ENCODE measurements at regions not wholly inside any gene's neighbourhood (a gene's known extent, or its start where the extent isn't known, plus 50 kb on each side); places are given as distances from the start of the nearest gene placed in this dataset.
"Not testable (repeated sequence)": the region's sequence is repeated elsewhere in the genome, so short reads cannot be mapped to it uniquely, and the experiment has no call there.

DNA sequence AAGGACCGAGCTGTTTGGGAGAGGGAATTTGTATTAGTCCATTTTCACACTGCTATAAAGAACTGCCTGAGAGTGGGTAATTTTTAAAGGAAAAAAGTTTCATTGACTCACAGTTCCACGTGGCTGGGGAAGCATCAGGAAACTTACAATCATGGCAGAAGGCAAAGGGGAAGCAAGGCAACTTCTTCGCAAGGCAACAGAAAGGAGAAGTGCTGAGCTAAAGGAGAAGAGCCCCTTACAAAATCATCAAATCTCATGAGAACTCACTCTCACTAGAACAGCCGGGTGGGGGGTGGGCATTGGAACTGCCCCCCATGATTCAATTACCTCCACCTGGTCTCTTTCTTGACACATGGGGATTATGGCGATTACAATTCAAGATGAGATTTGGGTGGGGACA, 121.8 kb upstream of the SLC13A1 start:
- DNase-seq = not testable (repeated sequence)

DNA sequence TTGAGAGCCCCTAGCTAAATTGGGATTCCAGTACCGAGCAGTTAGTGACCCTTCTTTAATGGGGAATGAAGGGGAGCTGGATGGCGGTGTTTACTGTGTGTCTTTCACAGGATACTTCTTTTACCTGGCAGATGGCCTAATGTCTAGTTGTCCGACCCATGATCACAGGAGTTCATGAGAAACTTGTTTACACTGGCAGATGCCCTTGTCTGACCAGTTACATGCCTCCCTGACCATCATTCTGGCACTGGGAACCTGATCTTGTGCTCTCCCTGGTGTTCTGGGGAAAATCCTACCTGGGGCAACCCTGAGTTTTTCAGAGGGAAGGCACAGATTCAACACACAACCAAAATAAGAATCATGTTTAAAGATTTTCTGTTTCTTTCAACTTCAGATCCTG, 120.1 kb upstream of the SLC13A1 start:
- DNase-seq = no peak

GRCh38 chr7:123314886-123315285, 115.1 kb upstream of the SLC13A1 start:
- DNase-seq = no peak

DNA sequence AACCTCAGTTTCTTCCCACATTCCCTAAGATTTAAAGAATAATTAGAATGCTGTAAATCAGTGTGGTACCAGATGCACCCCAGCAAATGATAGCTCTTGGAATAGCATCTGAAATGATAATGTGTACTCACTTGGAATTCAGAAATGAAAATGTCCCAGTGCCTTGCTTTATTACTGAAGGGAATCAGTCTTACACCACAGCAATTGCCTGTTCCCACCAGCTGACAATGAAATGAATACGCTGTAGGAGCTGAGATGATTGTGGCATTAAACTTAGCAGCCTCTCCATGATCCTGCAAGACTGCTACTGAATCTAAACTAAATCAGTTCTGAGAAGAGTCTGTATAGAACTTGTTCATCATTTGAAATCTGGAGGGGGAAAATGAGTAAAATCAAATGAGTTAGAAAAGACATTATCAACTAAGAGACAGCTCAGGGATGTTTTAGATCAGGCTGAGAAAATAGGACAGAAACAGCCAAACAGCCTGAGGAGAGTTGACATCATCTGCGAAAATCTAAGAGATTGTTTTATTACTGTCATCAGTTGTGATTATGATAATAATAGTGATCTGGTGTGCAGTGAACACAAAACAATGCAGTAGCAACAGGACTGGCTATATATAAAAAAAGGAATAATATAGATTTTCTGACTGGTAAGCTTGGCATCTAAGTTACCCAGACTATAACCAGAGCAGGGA, 108.6 kb upstream of the SLC13A1 start:
- no peak for DNase-seq

DNA sequence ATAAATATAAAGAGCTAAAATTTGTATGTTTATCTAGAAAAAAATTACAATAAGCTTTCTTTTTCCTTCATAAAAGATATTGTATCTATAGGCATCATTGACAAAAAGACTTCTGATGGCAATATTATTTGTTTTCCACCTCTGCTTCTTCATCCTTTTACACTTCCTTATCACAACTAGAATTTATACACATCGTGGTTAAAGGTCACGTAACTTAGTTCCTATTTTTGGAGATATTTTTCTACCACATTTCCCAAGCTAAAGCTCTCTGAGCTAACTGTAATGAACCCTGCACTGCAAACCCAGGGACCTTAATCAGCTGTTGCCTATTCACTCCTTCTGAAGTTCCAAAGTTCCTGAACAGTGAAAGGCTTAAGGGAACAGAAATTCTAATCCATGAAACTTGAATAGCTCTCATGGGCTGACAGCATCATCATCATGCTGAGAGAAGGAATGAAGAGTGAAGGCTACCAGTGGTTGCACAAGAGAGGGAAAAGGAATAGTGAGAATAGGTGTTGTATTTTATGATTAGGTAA, 106.1 kb upstream of the SLC13A1 start:
- DNase-seq = no peak

DNA sequence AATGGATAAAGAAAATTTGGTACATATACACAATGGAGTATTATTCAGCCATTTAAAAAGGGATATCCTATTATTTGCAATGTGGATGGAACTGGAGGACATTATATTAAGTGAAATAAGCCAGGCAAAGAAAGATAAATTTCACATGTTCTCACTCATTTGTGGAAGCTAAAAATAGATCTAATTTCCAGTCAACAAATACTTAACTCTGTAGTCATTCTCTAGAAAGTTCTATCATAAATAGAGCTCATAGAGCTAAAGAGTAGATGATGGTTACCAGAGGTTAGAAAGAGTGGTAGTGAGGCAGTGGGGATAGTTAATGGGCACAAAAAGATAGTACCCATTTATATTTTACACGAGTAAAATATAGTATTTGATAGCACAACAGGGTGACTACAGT, 104.2 kb upstream of the SLC13A1 start:
- no peak for DNase-seq

DNA sequence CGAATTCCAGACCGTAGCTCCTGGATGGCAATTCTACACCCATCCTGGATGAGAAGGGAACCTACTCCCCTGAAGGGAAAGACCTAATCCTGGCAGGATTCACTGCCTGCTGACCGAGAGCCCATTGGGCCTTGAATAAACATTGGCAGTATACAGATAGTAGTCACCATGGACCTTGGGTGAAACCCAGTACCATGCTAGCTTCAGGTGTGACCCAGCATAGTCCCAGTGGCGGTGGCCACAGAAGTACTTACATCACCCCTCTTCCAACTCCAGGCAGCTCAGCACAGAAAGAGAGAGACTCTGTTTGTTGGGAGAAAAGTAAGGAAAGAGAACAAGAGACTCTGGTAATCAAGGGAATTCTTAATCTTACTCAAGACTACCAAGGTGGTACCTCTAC, 97.2 kb upstream of the SLC13A1 start:
- DNase-seq = no peak

DNA sequence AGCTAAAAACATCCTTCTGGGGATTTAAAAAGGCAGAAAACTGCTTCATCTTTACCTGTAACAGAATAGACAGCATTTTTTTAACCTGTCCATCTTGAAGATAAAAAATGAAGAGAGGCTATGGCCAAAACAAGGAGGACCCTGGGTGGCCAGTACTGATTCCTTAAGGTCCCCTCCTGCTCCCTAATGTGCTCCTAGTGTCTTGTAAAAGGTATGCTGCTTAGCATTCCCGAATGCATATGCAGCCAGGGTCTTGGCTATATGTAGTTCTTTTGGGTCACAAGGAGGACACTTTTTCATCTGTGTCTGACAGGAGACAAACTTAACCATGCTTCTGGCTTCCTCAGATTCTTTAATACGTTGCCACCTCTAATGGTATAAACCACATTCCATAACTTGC, 93.9 kb upstream of the SLC13A1 start:
- DNase-seq = no peak

DNA sequence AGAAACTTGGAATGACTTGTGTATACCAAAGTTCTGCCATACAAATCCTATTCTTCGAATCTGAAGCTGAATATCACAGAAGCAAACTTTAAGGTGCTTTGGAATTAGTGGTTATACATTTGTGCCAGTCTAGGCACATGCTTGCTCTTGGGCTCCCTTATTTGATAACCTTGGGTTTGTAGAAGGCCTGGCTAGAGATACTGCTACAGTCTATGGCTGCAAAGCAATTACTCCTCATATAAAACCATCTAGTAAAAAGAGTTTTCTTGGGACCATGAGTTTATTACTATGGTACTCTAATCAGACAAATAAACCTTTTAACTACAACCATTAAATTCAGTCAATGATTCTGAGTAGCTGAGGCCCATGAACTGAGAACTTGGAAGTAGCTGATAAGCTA, 92.5 kb upstream of the SLC13A1 start:
- DNase-seq = no peak

DNA sequence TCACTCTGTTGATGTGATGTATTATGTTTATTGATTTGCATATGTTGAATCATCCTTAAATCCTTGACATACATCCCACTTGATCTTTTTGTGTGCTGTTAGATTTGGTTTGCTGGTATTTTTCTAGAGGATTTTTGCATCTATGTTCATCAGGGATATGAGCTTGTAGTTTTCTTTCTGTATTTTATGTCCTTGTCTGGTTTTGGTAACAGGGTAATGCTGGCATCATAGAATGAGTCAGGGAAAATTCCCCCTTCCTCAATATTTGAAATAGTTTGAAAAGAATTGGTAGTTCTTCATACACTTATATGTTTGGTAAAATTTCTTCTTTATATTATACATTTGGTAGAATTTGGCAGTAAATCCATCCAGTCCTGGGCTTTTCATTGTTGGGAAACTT, 89.4 kb upstream of the SLC13A1 start:
- DNase-seq = no peak

DNA sequence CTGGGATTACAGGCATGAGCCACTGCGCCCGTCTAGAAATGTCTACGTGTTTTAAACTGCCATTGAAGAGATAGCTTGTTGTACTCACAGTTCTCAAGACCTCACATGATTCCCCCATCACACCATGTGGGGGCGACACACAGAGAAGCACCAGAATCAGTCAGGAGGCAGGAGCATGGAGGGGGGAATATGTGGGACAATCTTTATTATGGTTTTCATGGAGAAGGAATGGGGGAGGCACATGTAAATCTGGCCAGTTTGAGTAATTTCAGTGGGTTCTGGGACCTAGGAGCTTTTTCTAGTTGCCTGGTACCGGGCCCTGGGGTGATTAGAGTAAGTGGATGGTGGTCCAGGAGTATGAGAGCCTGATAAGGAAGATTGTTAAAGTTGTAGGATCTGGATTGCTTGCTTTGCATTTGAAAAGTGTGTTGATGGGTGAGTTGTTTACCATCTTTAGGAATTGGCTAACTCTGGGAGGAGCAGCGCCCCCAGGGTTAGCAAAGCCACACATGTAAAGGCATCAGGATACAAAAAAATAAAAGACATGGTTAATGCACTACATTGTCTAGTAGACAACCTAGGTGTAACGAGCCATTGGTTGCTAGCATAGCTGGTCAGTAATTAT, 85.4 kb upstream of the SLC13A1 start:
- DNase-seq = no peak

DNA sequence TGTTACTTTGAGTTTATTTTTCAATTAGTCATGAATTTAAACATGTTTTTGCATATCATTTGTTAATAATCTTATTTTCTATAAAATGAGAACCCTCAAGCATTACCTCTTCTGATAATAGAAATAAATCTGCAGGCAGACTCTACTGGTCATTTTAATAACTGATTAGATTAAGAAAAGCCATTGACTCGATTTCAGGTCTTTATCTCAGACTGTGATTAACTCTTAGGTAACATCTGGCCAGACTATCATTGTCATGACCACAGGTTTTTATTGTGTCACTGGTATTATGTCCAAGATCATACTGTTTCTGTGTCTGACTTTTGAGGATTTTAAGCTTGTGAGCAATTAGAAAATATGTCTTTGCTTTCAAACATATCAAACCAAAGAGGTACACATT, 83.6 kb upstream of the SLC13A1 start:
- no peak for DNase-seq

- DNase-seq = no peak
Observed at GRCh38 chr7:123282181-123282580, 82.4 kb upstream of the SLC13A1 start.

DNA sequence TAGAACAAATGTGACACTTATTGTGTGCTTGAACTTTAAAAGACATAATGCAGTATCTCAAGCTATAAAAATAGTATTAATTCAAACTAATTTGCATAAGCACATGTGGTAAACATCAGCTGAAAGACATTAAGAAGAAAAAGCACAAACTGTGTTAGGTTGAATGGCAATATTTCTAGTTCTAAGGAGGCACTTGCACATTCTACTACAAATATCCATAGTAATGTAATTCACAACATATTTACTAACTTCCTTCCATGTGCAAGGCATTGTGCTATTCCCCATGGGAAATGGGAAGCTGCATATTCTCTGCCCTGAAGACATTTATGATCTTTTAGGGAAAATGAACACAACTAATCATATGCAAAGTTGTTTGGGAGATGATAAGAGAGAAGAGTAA, 80.2 kb upstream of the SLC13A1 start:
- no peak for DNase-seq

- no peak for DNase-seq
Observed at GRCh38 chr7:123275036-123275753, 75.4 kb upstream of the SLC13A1 start.

GRCh38 chr7:123273185-123273584, 73.4 kb upstream of the SLC13A1 start:
- no peak for DNase-seq

DNA sequence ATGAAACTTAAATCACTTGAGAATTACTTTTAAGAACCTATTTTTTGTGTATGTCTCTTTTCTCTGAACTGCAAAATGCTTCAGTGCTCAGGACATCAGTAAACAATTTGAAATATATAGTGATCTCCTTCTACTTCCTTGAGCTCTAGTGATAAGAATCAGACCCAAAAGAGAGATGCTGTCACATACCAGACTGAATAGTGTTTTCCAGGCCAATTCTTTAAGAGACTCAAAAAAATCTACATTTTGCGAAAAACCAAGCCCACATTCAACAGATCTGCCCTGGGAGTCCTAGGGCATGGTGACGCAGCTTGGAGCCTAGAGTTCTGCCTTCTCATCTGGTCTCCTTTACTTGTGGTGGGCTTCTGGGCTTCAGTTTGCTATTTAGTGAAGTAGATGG, 72.1 kb upstream of the SLC13A1 start:
- no peak for DNase-seq

- no peak for DNase-seq
Observed at GRCh38 chr7:123271231-123271630, 71.5 kb upstream of the SLC13A1 start.

DNA sequence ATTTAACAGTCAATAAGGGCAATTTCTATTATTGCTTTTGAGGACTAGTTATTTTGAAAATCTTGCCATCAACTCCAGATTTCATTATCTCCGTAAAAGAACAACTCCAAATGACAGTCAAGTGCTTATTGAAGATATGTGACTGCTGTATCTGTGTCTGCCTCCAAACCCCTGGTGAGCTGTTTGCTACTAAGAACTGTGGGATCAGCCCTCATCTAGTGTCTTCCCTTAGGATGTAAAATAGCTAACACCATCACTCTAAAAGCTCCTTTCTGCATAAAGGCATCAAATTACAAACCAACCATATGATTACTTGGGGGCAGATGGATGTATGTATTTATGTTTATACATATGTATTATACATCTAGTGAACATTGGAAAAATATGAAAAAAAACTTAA, 70.8 kb upstream of the SLC13A1 start:
- no peak for DNase-seq

GRCh38 chr7:123265853-123266252, 66.1 kb upstream of the SLC13A1 start:
- no peak for DNase-seq

- DNase-seq = not testable (repeated sequence)
Observed at GRCh38 chr7:123264820-123265219, 65.1 kb upstream of the SLC13A1 start.

DNA sequence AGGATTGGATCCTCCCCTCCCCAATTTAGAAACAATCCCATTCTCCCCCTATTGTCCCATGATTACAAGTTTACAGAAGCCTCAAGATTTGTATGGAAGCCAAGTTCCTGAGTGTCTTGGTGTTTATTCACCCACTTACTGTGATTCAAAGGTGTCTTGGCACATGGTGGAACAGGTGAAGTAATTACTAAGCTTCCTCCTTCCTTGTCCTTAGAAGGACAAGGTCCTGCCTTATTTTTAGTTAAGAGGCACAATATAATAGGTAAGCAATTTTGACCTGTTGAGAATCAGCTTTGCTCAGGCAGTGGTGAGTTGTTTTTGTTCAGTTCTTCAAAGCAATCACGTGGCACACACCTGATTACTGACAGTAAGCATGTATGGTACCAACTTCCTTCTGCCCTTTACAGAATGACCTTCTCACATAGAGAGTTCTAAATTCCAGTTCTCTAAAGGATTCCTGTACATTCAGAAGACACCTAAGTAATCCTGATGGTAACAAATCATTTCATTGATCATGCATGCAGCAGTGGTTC, 60.7 kb upstream of the SLC13A1 start:
- DNase-seq = no peak

- DNase-seq = no peak
Observed at GRCh38 chr7:123259759-123260158, 60.0 kb upstream of the SLC13A1 start.
